CD4-positive, alpha-beta T cell treated with Interleukin-12 subunit alpha and Interleukin-12 subunit beta, for 1 hour (primary cell): ENCODE measurements at regions not wholly inside any gene's neighbourhood (a gene's known extent, or its start where the extent isn't known, plus 50 kb on each side); places are given as distances from the start of the nearest gene placed in this dataset.
"Not testable (repeated sequence)": the region's sequence is repeated elsewhere in the genome, so short reads cannot be mapped to it uniquely, and the experiment has no call there.

ENCODE experiments used
- DNase-seq: peaks from one replicate; pipeline ENCODE4 v3.0.0-alpha.2; 2020

GRCh38 chr16:8109510-8110369 is 480.6 kb downstream of the TMEM114 start:
- no peak for DNase-seq

DNA sequence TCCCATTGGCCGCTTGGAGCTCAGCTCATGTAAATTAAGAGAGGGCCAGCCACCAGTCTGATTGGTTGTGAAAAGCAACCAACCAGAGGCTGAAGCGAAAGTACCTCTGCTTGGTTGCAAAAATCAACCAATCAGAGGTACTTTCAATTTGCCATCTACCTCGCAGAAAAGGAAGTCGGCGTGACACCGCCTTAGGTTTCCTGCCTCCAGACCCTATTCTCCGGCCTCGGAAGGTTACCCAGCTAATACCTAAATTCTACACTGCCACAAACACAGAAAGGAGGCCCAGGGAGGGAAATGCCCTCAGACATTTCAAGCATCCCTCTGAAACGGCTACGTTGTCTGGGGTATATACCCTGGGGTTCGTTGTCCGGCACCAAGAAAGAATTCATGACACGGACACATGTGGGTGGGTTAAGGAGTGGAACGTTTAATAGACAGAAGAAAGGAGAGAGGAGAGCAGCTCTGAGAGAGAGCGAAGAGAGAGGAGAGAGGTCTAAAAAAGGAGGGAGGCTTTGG is 481.3 kb downstream of the TMEM114 start:
- DNase-seq, result no peak

DNA sequence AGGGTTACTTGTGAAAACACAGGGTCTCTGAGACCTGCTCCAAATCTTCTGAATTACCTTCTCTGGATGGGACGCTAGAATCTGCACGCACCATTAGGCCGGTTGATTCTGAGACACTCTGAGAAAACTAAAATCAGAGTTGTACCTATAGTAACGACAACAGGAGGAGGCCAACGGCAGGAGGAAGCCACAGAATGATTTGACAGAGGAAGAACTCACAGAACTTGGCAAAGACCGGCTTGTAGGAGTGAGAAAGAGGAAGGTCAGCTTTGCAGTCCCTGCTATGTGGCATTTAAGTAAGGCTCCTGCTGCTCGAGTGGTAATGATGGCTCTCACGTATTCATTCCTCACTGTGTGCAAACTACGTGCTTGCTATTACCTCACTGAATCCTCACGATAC is 483.0 kb downstream of the TMEM114 start:
- no peak for DNase-seq

DNA sequence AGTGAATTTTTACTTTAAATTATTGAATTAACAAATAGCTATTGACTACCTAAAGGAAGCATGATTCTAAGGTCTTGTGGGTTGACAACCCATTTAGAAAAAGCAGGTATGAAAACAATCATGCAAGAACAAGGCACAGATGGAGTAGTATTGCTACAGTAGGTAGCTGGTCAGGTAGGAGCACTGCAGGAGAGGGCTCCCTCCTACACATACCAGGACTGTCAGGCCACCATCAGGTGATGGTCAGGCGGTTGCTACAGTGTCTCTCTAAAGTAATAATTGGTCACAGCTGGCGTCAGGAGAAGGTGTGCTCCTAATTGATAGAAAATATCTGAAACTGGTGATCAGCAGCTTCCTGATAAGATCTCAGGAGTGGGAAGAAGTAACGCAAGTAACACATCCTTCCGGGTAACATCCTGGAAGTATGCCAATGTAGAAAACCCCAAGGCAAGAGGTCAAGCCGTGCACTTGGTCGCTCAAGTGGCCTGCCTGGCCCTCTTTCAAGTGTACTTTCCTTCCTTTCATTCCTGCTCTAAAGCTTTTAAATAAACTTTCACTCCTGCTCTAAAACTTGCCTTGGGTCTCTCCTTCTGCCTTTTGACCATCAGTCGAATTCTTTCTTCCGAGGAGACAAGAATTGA is 486.5 kb downstream of the TMEM114 start:
- DNase-seq, result no peak

DNA sequence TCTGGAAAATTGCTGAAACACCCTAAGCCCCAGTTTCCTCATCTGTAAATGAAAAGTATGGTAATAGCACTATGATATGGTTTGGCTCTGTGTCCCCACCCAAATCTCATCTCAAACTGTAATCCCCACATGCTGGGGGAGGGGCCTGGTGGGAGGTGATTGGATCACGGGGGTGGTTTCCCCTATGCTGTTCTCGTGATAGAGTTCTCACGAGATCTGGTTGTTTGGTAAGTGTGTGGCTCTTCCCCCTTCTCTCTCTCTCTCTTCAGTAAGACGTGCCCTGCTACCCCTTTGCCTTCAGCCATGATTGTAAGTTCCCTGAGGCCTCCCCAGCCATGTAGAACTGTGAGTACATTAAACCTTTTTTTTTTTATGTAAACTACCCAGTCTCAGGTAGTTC is 490.7 kb downstream of the TMEM114 start:
- DNase-seq, result no peak

DNA sequence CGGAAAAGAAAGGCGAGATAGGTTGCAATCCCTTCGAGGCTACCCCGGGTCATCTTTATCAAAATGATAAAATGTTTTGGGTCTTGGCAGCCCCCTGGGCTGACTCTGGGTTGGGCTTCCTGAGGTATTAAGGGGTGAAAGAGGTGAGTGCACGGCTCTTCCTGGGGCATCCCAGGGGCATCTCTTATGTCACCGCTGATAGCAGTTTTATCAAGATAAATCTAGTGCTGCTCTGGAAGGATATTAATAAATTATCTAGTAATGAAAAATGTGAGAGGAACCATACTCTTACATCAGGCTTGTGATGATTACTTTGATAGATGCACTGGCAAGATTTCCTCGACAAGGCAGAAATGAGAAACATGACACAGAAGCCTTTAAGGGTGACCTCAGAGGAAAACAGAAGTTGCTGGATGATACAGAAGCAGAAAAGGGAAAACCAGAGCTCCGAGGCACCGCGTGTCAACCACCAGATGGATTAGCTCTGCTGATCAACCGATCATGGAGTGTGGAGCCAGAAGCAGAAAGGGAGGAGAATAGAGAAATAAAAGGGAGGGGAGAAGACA is 491.3 kb downstream of the TMEM114 start:
- no peak for DNase-seq

GRCh38 chr16:8096211-8096610 is 494.1 kb downstream of the TMEM114 start:
- DNase-seq, result no peak

GRCh38 chr16:8094696-8095095 is 495.6 kb downstream of the TMEM114 start:
- DNase-seq, result no peak

DNA sequence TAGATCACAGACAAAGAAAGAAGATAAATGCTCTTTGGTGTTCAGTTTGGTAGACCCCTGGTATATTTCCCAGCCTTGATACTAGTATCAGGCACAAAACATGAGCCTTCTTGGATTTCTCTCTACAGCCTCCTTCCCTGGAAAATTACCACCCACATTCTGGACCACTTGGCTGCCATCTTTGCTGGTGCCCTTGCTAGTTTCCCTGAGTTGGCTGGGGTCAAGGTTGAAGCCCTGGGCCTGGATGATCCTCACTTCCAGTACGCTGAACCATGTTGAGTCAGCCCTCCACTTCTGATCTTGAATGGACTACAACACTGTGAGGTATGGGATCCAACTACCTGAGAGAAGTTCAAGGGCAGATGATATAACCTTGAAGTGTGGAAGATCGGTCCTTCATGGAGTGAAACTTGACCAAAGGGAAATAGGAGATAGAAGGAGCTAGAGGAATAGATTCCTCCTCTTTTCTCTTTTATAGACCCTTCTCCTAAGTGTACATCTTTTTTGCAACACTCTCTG is 501.4 kb downstream of the TMEM114 start:
- DNase-seq, result no peak

GRCh38 chr16:8087597-8088289 is 502.6 kb downstream of the TMEM114 start:
- DNase-seq, result no peak

GRCh38 chr16:8087146-8087545 is 503.2 kb downstream of the TMEM114 start:
- no peak for DNase-seq

- no peak for DNase-seq
Measured at GRCh38 chr16:8084882-8085281, 505.4 kb downstream of the TMEM114 start.

- no peak for DNase-seq
Measured at GRCh38 chr16:8084302-8084701, 506.0 kb downstream of the TMEM114 start.

DNA sequence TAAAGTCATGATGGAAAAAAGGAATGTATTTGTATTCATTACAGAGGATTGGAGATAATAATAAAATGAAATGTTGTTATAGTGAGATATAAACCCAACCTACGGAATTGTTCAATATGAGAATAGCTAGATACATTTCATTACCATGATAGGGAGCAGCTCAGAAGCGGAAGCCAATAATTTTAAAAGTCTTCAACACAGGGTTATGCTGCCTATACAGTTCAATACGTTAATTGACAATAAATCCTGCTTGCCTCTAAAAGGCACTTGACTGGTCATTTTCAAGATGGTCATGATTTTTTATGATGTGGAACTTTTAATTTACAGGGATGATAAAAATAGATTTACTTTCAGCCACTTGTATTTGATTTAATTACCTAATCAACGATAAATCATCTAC is 506.8 kb downstream of the TMEM114 start:
- DNase-seq, result no peak

DNA sequence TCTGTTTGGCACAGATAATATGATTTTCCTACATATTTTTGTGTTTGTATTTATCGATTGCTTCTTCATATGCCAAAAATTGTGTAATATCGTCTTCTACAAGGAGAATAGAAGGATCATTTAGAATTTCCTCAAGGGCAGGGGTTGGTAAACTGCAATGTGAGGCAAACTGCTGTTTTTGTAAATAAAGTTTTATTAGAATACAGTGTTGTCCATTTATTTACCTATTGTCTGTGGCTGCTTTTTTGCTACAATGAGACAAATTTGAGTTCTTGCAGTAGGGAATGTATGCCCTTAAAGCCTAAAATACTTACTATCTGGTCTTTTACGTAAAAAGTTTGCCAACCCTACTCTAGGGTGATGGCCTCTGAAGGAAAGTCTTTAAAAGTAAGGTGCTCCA is 509.5 kb downstream of the TMEM114 start:
- DNase-seq, result no peak

GRCh38 chr16:8075271-8075670 is 515.0 kb downstream of the TMEM114 start:
- no peak for DNase-seq

DNA sequence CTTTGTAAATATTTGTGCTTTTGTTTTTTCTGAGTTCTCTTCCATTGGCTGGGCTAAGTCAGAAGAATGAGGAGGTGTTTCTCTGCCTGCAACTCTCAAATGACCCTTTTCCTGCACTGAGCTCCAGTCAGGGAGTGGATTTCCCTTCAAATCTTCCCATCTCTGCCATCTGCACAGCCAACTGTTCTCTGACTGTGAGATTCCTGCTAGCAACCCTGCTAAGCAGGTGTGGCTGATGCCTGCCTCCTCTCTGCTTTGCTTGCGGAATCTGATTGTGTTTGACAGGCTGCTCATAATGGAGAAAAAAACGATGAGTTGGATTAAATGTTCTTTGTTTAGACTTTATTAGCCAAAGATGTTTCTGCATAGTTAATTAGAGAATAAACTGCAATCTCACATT is 519.8 kb downstream of the TMEM114 start:
- no peak for DNase-seq

- DNase-seq, result not testable (repeated sequence)
Measured at GRCh38 chr16:8068225-8068624, 522.1 kb downstream of the TMEM114 start.

DNA sequence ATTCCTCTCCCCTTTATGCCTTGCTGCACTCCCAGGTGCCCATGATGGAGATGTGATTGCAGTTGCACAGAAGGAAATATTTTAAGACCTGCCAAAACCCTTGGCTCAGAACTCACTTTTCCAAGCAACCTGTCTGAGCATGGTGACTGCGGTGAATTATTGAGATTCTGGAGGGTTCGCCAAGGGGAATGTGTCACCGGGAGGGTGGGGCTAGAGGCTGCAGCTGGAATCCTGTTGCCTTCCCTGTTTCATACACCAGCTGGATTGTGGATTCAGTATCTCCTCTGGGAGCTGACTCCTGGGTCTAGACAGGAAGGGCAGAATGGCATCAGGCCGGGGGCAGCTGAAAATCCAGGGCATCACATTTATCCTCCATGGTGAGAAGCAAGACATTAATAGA is 527.2 kb downstream of the TMEM114 start:
- DNase-seq, result no peak

GRCh38 chr16:8062677-8063076 is 527.6 kb downstream of the TMEM114 start:
- no peak for DNase-seq

DNA sequence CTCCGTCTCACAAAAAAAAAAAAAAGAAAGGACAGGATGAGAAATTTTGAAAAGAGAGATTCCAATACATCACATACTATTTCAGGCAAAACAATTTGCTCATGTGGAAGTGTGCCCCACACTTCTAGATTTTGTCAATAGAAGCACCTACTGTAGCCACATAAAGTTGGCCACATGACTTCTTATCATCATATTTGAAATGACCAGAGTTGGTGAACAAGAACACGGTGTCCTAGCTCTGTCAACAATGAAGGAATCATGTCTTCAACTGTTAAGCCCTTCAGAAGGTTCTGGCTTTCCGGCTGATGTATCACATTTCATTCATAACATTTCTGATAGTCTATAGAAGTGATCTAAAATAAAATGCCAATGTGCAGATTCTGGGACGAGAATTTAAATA is 534.5 kb downstream of the TMEM114 start:
- DNase-seq, result no peak

- no peak for DNase-seq
Measured at GRCh38 chr16:8053437-8053836, 536.9 kb downstream of the TMEM114 start.

GRCh38 chr16:8048433-8048832 is 541.9 kb downstream of the TMEM114 start:
- DNase-seq, result no peak
